NCI-H446 treated with DMSO at 0.1 percent for 48 hours (cell line): ENCODE measurements at regions not wholly inside any gene's neighbourhood (a gene's known extent, or its start where the extent isn't known, plus 50 kb on each side); places are given as distances from the start of the nearest gene placed in this dataset.

Experiments
- DNase-seq: peaks from one replicate; lab custom pipeline; 2025; lab: John Stamatoyannopoulos, UW

DNA sequence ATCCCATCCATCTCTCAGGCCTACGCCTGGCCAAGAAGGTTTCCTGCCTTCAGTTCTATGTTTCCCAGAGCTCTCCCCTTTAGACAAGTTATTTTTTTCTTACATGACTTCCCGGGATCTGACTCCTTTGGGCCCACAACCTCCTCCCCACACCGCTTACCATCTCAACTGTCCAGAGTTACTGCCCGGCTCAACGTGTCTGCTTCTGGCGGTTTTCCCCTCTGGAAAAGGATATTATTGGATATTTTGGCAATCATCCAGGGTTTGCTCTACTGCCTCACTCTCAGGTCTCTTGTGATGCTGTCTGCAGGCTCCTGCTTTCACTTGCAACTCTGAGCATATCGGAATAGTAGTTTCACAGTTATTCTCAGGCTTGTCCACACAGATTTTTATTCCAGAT lies 318.2 kb upstream of the CAMK1G start:
- peak; percentile 19 for DNase-seq

DNA sequence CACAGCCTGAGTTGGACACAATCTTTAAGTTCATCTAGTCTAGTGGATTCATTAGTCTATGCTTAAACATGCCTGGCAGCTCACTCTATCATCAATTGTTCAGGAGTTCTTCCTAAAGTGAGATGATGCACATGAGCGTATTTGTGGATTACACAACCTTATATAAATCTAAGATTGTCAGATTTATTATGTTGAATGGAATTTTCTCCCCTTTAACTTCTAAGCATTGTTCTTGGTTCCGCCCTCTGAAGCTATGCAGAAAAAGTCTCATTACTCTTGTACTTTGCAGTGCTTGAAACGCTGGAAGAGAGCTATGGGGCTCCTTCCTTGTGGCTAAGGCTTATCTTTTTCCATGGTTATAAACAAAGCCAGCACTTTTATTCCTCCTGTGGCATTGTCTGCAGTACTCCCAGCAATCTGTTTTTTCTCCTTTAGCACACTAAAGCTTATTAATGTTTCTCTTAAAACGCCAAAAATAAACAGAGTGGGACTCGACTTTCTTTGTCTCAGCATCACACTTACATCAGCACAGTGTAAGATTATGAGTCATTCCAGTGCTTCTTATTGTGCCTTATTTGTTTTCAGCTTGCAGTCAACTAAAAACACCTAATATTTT lies 316.8 kb upstream of the CAMK1G start:
- no peak for DNase-seq

DNA sequence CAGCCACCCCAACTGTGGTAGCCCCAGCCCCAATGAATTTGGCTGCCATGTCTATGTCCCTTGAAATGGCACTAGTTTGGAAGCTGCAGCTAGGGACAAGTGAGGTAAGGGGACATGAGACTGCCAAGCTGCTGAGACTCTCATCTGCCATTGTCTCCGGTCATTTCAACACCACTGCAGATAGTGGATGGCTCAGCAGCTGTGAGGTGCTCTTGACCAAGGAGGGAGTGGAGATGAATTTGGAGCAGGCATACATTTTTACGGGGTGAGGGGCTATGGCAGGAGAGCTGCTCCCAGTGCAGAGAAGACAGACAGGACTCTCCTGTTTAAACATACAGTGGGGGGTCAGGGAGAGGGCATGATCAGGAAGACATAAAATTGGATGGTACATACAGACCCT lies 315.5 kb upstream of the CAMK1G start:
- no peak for DNase-seq

DNA sequence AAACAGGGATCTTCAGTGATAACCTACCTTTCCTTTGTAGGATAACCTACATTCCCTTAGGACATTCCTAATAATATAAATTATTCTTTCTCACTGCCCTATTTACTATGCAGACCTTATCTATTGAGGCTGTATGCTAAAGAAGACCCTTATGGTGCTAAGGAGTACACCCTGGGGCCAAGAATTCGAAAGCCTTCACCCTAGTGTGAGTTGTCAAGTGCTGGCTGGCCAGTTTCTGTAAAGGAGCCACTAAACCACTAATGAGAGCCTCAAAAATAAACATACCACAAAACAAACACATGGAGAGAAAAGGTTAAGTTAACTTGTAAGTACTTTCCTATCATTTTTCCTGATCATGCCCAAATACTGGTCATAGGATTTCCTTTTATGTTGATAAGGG lies 315.0 kb upstream of the CAMK1G start:
- no peak for DNase-seq

DNA sequence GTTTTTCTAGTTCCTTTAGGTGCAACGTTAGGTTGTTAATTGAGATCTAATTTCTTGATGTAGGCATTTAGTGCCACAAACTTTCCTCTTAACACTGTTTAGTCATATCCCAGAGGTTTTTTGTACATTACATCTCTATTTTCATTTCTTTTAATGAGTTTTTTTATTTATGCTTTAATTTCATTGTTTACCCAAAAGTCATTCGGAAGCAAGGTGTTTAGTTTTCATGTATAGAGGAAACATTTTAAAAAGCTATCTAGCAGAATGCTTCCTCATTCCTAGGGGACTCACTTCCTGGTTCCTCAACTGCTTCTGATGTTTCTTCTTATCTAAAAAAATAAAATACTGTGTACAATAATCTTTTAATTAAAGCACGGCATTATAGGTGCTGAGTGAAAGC lies 307.2 kb upstream of the CAMK1G start:
- no peak for DNase-seq

DNA sequence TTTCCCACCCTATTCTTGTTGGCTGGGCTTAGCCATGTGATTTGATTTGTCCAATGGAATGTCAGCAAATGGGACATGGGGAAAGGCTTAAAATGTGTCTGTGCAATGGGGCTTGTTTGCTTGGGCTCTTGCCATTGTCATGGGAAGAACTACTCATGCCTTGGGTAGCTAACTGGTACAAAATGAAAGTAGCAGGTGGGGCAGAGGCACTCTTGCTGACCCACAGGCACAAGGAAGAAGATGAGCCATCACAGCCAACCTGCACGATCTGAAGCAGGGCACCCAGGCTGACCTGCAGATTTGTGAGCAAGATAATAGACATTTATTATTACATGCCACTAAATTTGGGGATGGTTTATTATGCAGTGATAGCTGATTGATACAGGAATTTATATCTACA lies 305.9 kb upstream of the CAMK1G start:
- DNase-seq: no peak

DNA sequence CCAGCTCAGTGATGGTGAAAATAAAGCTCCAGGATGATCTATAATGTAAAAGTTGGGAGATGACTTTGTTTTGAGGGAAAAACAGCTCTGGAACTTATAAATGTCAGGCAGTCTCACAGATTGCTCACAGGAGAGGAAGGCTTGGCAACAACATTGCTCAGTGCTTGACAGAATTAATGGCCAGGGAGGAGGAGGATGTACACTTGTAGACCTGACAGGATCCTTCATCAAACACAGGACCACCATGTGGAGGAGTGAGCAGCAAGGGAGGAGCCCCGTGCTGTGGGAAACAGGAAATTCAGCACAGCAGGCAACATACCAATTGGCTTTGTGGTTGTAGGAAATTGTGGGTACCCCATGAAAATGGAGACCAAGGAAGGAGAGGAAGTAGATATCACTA lies 291.8 kb upstream of the CAMK1G start:
- DNase-seq: no peak

DNA sequence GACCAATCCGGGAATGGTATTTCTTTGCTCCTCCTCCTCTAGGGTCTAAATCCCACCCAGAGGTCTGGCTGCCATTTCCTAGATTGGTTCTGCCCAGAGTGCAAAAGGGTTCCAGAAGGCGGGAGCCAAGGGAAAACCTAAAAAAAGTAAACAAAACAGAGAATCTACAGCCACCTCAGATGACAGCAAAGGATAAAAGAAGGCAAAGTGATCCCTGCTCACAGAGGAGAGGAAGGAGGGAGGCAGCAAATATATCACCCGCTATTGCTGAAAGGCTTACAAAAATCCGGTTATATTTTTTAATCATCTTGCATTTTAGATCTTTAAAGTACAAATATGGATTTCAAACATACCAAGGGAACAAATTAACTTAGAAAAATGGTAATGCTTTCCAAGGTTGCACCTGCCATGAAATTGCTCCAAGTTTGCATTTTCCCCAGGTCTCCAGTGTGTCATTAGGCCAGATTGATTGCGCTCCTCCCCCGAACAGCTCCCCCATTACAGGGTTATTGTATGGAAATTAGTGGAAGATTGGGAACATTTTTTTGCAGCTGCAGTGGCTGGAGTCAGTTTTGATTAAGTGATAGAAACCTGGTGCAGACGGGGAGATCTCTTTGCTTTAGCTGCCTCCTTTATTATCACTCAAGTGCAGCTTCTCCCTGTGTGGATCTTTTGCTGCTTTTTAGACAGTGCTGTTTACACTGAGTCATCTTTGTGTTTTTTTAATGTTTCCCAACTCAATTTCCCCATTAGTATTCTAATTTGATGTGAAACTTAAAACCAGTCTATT lies 280.5 kb upstream of the CAMK1G start:
- DNase-seq: no peak

DNA sequence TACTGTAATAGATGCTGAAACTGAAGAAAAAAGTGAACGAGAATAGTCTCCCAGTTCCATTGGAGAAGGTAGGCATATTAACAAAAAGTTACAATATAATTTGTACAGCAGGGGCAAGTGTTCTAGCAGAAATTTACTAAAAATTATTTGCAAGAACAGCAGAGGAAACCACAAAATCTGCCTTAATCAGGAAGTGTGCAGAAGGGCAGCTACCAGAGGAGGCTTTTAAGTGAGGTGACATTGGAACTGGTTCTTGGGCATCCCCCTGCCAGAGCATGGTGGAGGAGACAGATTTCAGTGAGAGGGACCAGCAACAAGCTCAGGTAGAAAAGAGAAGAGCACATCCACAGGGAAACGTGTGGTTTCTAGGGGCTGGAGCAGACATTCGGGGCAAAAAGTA lies 279.3 kb upstream of the CAMK1G start:
- no peak for DNase-seq

DNA sequence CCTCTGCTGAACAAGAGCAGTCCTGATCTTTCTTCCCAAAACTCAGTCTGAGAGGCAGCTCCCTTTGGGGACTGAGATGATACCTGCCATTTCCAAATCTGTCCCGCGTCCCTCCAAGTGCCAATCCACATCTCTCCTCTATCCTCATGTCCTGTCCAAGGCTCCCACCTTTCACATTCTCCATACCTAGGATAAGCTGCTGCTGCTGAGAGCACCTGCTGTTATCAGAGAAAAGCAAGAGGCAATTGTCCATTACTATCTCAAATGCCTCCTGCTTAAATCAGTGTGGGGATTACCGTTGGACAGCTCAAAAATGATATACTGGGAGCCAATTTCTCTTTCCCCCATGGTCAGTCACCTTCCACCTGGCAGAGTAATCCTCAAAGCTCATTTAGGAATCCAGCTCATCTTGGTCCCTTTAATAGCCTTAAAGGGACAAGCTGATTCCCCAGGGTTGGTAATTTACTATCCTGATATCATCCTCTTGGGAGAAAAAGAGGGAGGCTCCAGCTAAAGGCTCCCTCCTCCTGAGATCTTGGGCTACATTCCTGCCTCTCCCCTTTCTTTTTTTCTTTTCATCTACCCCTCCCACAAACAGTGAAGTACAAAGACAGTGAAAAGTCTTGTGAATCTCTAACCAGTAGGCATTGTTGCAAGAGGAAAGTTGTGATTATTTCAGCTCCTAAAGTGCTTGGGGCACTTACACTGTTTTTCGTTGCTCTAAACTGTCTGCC lies 278.1 kb upstream of the CAMK1G start:
- no peak for DNase-seq

DNA sequence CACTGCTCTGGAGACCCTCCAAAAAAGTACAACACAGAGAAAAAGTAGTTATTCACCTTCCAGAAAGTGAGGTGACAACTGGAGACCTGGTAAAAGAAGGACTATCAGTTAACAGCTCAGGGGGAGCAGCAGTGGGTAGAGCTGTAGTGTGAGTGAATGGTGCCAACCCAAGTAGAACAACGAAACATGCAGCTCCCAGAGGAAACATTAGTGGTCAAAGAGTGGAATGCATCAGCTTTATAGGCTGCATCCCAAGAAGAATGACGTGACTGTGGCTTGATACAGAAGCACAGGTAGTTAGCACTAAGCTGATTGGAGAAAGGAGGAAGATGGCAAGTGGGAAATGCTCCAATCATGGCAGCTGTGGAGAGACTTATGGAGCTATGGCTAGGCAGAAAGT lies 275.7 kb upstream of the CAMK1G start:
- DNase-seq: no peak

DNA sequence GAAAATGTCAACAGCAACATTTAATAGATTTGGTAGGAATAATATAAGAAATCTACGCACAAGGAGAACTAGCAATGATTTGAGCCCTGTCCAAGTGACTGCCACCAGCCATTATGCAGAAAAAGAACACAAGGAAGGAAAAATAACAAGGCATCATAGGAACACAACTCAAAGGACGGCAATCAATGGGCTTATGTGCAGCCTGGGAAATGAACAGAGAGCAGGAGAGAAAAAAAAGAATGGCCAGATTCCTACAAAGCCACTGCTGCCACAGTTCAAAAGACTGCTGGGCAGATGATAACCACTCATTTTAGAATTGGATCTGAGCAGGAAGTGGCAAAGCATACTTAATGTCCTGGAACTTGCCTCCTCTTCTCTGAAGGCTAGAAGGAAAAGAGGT lies 274.3 kb upstream of the CAMK1G start:
- DNase-seq: peak; percentile 24

DNA sequence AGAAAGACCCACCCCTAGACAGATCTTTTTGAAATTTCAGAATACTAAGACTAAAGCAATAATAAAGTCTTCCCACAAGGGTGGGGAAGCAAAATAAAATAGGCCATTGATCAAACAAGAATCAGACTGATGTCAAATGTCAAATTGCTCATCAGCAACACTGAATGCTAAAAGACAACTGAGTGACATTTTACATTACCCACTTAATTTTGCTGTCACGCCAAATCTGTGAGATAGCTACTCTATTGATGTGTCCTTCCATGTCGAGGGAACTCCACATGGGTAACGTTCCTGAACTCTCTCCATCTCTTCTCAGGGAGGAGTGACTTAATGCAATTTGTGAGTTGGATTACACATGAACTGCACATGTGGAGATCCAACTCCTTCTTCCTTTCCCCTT lies 271.7 kb upstream of the CAMK1G start:
- no peak for DNase-seq

DNA sequence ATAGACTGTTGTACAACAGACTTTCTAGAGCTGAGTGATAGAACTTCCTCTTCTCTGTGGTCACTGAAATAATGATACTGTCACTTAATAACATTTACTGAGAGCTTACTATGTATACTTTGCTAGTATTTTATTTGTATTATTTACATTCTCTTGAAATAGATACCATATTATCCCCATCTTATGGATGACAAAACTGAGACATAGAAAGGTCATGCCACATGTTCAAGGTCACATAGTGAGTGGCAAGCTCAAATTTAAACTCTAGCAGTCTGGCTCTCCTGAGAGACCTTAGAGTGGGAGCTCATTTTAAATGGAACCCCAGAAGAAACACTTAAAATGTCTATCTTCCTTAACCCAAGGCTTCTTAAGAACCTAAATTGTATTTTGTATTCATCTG lies 266.6 kb upstream of the CAMK1G start:
- no peak for DNase-seq

DNA sequence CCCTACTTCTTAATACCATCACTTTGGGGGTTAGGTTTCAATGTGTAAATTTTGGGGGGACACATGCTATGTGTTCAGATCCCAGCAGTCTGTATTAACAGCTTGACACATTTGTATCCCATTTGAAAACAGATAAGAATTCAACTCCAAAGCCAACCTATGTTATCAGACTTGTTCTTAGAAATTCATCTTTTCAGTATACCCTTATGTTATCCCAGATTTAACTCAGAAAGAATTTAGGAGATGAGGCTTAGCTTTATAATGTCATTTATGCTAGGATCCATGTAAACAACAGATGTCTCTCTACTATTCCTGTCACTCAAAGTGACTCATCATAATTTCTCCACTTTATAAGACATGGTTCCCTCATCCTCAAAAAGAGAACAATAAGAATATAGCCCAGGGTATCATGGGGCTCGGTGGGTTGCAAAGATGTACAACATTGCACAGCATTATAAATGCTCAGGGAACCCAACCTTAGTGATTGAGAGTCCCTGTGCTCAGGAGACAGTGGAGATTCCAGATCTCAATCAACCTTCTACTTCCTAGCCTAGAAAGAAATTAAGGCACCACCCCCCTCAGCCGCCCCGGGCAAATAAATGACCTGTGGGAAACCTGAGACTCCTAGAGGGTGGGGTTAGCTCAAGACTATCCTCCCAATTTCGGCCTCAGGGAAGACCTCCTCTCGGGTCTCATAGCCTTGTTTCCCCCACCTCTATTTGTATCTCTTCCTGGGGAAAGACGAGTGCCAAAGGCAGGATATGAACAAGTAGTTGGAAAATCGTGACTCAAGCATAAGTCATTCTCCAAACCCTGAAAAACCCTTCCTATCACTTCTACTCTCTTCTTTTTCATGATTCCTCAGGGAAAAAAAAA lies 265.1 kb upstream of the CAMK1G start:
- DNase-seq: no peak

DNA sequence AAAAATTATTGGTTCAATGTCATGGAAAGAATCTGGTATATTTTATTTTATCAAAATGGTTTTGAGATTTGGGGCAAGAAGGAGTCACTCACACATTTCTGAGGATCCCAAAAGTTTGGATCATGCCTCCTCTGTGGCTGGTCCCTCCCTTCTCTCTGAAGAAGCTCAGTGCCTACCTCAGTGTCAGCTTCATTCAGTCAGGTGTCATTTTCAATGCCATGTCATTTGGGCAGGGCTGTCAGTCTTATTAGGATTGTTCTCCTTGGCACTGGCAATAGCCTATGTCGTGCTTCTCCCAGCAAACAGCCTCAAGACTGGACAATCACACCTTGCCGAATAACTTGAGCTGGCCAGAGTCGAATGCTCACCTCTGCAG lies 264.5 kb upstream of the CAMK1G start:
- no peak for DNase-seq

DNA sequence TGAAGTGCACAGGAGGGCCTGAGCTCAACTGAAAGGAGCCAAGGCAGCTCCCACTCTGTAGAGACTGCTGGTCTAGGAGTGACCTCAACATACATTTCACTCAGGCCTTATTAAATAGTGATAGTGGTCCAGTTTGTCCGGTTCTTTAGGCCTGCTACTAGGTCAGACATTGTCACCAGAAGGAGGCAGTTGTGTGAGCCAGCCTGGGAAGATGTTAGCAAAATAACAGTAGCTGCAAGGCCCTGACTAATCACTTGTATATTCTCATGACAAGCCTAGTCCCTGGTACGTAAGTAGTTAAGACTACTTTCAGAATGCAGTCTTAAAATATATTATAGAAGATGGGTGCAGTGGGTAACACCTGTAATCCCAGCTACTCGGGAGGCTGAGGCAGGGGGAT lies 264.0 kb upstream of the CAMK1G start:
- DNase-seq: no peak

DNA sequence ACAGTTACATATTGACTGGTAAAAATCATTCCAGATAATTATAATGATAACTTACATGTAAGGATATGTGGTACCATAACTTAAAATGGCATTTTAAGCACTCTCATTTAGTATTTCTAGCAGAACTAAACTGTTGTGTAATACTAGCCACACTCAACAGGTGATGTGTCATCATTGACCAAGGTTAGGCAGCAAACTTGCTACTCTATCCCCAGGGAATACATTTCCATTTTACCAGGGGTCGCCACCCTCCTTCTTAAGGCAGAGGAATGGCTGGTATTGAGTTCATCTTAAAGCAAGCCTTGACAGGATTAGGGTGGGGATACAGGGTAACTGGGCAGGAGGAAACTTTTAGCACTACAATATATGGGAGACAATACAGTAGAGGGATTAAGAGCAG lies 259.8 kb upstream of the CAMK1G start:
- no peak for DNase-seq

DNA sequence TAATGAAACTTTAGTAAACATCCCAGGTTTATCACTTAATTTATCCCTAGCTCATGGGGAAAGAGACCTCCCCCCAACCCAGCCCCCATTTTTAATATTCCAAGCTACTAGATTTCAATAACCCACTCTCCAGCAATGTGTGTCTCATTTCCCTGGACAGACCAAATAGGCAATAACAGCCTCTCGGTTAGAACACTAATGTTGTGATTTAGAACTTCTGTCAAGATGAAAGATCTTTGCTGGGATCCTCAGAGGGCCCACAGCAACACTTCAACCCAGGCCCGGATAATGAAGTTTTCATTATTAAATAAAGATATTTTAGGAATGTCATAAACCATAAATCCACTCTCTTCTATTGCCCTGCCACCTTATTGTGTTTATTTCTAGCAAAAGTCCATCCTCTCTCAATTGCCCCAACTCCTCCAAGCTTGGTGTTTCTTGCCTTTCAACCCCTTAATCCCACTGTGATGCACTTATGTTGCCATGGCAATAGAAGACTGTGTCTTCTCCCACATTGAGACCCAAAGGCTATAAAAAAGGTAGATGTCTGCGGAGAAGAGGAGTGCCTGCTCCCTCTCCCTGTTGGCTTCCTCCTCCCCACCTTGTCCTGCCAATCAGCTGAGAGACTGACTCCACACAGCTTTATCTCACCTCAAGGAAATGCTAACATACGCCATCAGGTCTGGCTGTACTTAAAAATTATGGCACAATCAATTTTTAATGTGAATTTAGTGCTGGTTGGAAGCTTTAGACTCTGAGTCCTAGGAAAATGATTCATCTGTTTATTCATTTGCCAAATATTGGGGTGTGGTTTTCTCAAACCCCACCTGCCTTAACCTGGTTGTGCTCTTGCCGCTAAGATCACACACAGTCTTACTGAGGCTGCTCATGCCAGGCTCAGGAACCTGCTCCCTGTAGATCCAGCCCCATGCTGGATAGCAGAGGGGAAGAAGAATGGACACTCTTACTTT lies 258.3 kb upstream of the CAMK1G start:
- DNase-seq: no peak

DNA sequence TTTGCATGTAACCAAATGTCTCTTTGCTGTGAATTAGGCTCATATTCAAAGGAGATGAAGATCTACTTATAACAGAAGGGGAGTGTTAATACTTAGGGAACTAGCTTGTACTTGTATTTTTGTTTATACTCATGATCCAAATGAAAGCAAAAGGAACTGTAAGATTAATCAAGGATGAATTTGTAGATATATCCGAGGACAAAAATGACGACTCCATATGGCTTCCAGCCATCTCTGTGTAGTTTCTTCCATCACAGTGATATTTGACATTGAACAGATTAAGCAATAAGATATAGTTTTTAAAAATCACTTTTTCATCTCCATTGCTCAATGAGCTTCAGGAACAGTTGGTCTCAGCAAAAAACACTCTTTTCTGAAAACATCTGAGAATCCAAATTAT lies 257.4 kb upstream of the CAMK1G start:
- no peak for DNase-seq

DNA sequence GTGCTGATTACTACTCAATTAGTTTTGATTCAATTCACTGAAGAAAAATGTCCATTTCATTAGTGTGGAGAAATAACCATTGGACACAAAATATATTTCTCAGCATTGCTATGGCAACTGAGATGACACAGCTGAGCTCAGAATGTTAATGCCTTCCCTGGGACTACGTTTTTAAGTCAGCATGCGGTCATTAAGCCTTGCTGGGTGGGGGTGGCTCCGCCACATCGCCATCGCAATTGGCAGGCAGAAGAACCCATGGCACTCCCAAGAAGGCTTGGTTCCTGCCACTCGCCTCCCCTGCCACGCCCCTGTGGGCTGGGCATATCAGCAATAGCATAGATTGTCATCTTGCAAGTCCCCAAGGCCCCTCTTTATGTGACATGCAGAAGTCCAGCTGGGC lies 256.7 kb upstream of the CAMK1G start:
- DNase-seq: no peak
